Bronchial epithelial cell (primary cell): ENCODE measurements at regions not wholly inside any gene's neighbourhood (a gene's known extent, or its start where the extent isn't known, plus 50 kb on each side); places are given as distances from the start of the nearest gene placed in this dataset.
"Not testable (repeated sequence)": the region's sequence is repeated elsewhere in the genome, so short reads cannot be mapped to it uniquely, and the experiment has no call there.

Experiments
- DNase-seq: peaks from one replicate; pipeline ENCODE4 v3.0.0-alpha.2; 2010; ENCODE audit warnings: low read depth
- FAIRE-seq: peaks from 2 replicates; lab custom pipeline; 2011; peaks lifted over from hg19 to GRCh38; lab: Jason Lieb, UNC
- H3K27me3 ChIP-seq: 2 replicates; pipeline ENCODE4 v1.5.1; 2011; ENCODE audit warnings: low read length; ENCODE audit not compliant: control insufficient read depth, insufficient read depth
- H3K36me3 ChIP-seq: 2 replicates; pipeline ENCODE4 v1.5.1; 2011; ENCODE audit warnings: low read length; ENCODE audit not compliant: control insufficient read depth, insufficient read depth
- H3K4me3 ChIP-seq: 2 replicates; pipeline ENCODE4 v1.5.1; 2011; ENCODE audit warnings: mild to moderate bottlenecking, low read depth, low read length, control low read depth
- CTCF ChIP-seq: IDR thresholded peaks from 2 replicates; pipeline ENCODE4 v1.5.1; 2011; ENCODE audit warnings: mild to moderate bottlenecking, moderate library complexity, low read length, control low read depth, inconsistent platforms; ENCODE audit not compliant: insufficient read depth, severe bottlenecking

- FAIRE-seq (no peak), DNase-seq (no peak)
- no peak for TF ChIP-seq CTCF
- no peaks in the 10 kb centered on the region for H3K36me3 ChIP-seq
- H3K27me3 ChIP-seq = no peaks in the 10 kb centered on the region
- no peak overlapping the region for H3K4me3 ChIP-seq
Measured at GRCh38 chr10:80025281-80025680, 53.2 kb upstream of the TMEM254 start.

- DNase-seq, H3K4me3 ChIP-seq, H3K36me3 ChIP-seq, H3K27me3 ChIP-seq: not testable (repeated sequence)
- FAIRE-seq = peak; percentile 95
Measured at GRCh38 chr10:80022408-80023001, 56.0 kb upstream of the TMEM254 start.

- H3K4me3 ChIP-seq, FAIRE-seq, H3K36me3 ChIP-seq, H3K27me3 ChIP-seq: not testable (repeated sequence)
- DNase-seq = peak; percentile 16
Measured at GRCh38 chr10:80018406-80018984, 60.0 kb upstream of the TMEM254 start.

- not testable (repeated sequence) for H3K4me3 ChIP-seq, H3K27me3 ChIP-seq, H3K36me3 ChIP-seq, DNase-seq, FAIRE-seq
Measured at GRCh38 chr10:80017186-80017585, 61.3 kb upstream of the TMEM254 start.

GRCh38 chr10:80015911-80016830, 62.3 kb upstream of the TMEM254 start:
- no peak overlapping the region for H3K4me3 ChIP-seq
- TF ChIP-seq CTCF = no peak
- no peaks in the 10 kb centered on the region for H3K36me3 ChIP-seq
- no peak for DNase-seq
- FAIRE-seq = no peak
- no peaks in the 10 kb centered on the region for H3K27me3 ChIP-seq

GRCh38 chr10:80013139-80013538, 64.2 kb upstream of the SFTPD start:
- not testable (repeated sequence) for H3K4me3 ChIP-seq, DNase-seq, H3K27me3 ChIP-seq, H3K36me3 ChIP-seq
- peak; percentile 43 for FAIRE-seq

- not testable (repeated sequence) for H3K36me3 ChIP-seq, H3K27me3 ChIP-seq, H3K4me3 ChIP-seq, FAIRE-seq, DNase-seq
Measured at GRCh38 chr10:80011144-80011543, 62.2 kb upstream of the SFTPD start.

- H3K36me3 ChIP-seq = no peaks in the 10 kb centered on the region
- DNase-seq (no peak), FAIRE-seq (no peak)
- TF ChIP-seq CTCF = no peak
- peaks cover 5% of the 10 kb centered on the region for H3K27me3 ChIP-seq
- no peak overlapping the region for H3K4me3 ChIP-seq
Measured at GRCh38 chr10:80000541-80000940, 51.6 kb upstream of the SFTPD start.
